ENCODE measurements at regions not wholly inside any gene's neighbourhood (a gene's known extent, or its start where the extent isn't known, plus 50 kb on each side); places are given as distances from the start of the nearest gene placed in this dataset.

DNA sequence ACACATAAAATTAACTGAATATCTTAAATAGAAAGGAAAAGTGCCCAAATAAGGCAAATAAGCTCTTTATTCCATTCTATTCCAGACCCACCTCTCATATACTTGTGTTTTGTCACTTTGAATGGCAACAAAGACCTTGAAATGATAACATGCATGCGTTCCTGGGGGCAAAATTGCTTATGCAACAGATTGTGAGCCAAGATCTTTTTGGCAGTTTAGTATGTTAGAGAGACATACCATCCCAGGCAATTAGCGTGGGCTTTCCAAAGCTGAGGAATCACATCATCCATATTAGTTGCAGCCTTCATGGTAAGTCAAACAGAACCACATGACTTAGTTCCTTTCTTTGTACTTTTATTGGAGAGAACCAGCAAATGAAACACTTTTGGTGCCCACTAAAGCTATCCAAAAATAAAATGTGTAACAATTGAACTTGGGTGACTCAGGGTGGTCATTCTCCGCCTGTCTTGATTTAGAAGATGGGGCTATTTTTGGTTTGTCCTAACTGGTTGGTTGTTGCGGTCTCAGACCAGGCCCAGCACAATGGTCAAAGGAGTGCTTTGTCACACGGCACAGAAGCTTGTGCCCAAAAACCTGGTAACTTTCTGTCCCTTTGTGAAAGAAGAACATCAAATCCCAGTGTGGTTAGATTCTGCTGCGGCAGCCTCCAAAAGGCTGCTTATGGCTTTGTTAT, 68.7 kb upstream of the ATF3 start:
- no peak overlapping the region for H3K4me3 ChIP-seq
- no peaks in the 10 kb centered on the region for H3K4me1 ChIP-seq
- peaks cover 0 to 13% (median 0%) of the 10 kb centered on the region in 3 donors for H3K9me3 ChIP-seq
- TF ChIP-seq EP300 (IDR thresholded peaks at IDR 0.05), result no peak
- TF ChIP-seq, protein P1, sequence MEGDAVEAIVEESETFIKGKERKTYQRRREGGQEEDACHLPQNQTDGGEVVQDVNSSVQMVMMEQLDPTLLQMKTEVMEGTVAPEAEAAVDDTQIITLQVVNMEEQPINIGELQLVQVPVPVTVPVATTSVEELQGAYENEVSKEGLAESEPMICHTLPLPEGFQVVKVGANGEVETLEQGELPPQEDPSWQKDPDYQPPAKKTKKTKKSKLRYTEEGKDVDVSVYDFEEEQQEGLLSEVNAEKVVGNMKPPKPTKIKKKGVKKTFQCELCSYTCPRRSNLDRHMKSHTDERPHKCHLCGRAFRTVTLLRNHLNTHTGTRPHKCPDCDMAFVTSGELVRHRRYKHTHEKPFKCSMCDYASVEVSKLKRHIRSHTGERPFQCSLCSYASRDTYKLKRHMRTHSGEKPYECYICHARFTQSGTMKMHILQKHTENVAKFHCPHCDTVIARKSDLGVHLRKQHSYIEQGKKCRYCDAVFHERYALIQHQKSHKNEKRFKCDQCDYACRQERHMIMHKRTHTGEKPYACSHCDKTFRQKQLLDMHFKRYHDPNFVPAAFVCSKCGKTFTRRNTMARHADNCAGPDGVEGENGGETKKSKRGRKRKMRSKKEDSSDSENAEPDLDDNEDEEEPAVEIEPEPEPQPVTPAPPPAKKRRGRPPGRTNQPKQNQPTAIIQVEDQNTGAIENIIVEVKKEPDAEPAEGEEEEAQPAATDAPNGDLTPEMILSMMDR (IDR thresholded peaks at IDR 0.05), result no peak
- no peaks in the 10 kb centered on the region for H3K27me3 ChIP-seq
- no peaks in the 10 kb centered on the region for H3K36me3 ChIP-seq
- 66 to 83% methylated on average over 4 to 6 of the region's 6 CpGs for WGBS, 2 donors (ENCODE audit: low coverage in 1 of 2)
- H3K27ac ChIP-seq, result no peak overlapping the region
- no peak for ATAC-seq

DNA sequence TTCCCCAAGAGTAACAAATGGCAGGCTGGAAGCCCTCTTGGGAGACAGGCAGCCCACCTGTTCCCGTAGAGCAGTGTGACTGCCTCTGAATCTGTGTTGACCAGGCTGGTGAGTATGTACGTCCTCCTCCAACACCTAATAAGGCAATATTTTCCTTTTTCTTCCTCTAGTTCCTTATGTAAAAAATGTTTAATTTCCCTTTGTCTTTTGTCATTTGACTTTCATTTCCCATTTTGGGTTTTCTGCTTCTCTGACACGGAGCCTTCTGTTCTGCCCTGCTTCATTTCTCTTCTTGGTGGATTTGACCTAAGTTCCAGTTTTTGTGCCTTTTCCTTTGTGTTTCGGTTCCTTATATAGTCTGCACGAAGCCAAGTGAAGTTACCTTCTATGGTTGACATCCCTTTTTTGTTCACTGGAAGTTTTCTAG, 65.8 kb upstream of the ATF3 start:
- Histone ChIP-seq H3K4me1 (no peaks in the 10 kb centered on the region), H3K27me3 (no peaks in the 10 kb centered on the region), H3K4me3 (no peak overlapping the region), H3K9me3 (peaks cover 0 to 5% (median 0%) of the 10 kb centered on the region in 3 donors), H3K27ac (no peak overlapping the region), H3K36me3 (no peaks in the 10 kb centered on the region)
- 58 to 71% methylated on average over 5 of the region's 5 CpGs for WGBS, 2 donors (ENCODE audit: low coverage in 1 of 2)
- TF ChIP-seq POLR2AphosphoS5 (IDR thresholded peaks at IDR 0.05) (no peak), EP300 (IDR thresholded peaks at IDR 0.05) (no peak), POLR2A (IDR thresholded peaks at IDR 0.05) (no peak)
- TF ChIP-seq, protein P1 (IDR thresholded peaks at IDR 0.05), result no peak
- ATAC-seq, result peak; percentile 46

DNA sequence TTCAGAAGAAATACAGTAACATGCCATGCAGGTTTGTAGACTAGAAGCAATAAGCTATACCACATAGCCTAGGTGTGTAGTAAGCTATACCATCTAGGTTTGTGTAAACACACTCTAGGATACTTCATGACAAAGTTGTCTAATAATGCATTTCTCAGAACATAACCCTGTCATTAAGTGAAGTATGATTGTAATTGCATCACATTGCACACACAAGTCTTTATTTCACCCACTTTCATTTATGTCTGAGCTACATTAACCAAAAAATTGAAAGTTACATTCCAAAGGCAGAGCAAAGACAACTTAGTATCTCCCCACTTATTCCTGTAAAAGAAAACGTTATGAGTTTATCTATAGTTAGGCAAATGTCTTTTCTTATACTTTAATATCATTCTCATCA, 64.5 kb upstream of the ATF3 start:
- Histone ChIP-seq H3K4me1 (no peaks in the 10 kb centered on the region), H3K4me3 (no peak overlapping the region), H3K27me3 (no peaks in the 10 kb centered on the region), H3K27ac (no peak overlapping the region), H3K36me3 (no peaks in the 10 kb centered on the region), H3K9me3 (no peaks in the 10 kb centered on the region)
- WGBS, 2 donors (ENCODE audit: low coverage in 1 of 2), result 33% methylated on average over 1 of the region's 1 CpG; no CpG with 5 or more reads in 1 of the 2 donors
- no peak for TF ChIP-seq POLR2A (IDR thresholded peaks at IDR 0.05)
- TF ChIP-seq, protein P1 (IDR thresholded peaks at IDR 0.05), result no peak
- TF ChIP-seq POLR2AphosphoS5 (IDR thresholded peaks at IDR 0.05), result no peak
- TF ChIP-seq EP300 (IDR thresholded peaks at IDR 0.05), result no peak
- no peak for ATAC-seq

DNA sequence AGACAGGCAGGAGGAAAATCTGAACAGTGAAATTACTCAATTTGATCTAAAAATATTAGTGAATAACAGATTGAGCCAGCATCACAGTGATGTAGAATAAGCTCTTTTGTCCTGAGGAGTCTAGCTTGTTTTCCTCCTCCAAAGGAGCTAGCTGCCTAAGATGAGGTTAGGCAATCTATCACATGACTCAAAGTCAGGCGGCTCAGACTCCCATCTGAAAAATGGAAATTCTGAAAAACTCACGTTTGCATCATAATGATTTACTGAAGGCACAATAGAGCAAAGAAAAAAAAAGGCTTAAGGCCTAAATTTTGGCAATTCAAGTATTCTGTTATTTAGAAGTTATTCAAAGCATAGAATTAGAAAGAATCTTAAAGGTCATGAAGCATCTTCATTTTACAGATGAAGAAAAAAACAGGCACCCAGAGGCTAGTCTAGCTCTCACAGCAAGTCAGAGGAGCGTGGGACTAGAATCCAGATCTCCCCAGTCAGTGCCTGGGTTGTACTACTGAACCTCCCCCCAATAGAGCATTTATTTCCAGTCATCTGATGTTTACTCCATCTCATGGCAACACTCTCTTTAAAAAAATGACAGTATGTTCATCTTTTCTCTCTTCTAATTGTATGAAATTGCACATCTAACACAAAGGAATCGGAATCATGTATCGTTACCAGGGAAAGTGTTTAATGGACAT, 62.5 kb upstream of the ATF3 start:
- H3K27ac ChIP-seq, result peak overlapping the region in 3 of 4 donors; percentile 52 to 64 (median 53)
- H3K27me3 ChIP-seq, result no peaks in the 10 kb centered on the region
- TF ChIP-seq POLR2AphosphoS5 (IDR thresholded peaks at IDR 0.05), result peak; percentile 55
- no peak for TF ChIP-seq EP300 (IDR thresholded peaks at IDR 0.05)
- TF ChIP-seq POLR2A (IDR thresholded peaks at IDR 0.05), result no peak
- no peaks in the 10 kb centered on the region for H3K36me3 ChIP-seq
- peak; percentile 93 for ATAC-seq
- no peaks in the 10 kb centered on the region for H3K4me1 ChIP-seq
- 69 to 72% methylated on average over 5 of the region's 5 CpGs for WGBS, 2 donors (ENCODE audit: low coverage in 1 of 2)
- H3K4me3 ChIP-seq, result no peak overlapping the region
- no peaks in the 10 kb centered on the region for H3K9me3 ChIP-seq

DNA sequence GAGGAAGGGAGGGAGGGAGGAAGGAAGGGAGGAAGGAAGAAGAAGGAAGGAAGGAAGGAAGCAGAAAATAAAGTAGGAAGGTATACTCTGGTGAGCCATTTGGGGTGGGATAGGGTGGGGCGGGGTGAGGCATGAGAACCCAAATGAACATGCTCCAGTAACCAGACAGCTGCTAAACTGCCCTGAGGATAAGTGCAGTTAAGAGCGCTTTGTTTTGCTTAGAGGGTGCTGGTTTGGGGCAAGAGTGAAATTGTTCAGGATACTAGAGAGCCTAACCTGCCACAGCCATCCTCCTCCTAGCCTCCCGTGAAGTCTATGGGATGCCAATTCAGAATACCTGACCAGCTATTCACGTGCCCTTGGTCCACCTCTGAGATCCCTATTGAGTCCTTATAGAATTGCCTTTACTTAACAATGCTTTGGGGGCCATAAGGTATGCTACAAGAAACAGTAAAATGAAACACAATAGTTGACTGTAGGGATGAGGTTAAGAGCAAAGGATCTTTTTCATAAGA, 59.0 kb upstream of the ATF3 start:
- Histone ChIP-seq H3K4me1 (no peaks in the 10 kb centered on the region), H3K9me3 (no peaks in the 10 kb centered on the region), H3K36me3 (no peaks in the 10 kb centered on the region), H3K4me3 (no peak overlapping the region), H3K27me3 (no peaks in the 10 kb centered on the region), H3K27ac (no peak overlapping the region)
- TF ChIP-seq EP300 (IDR thresholded peaks at IDR 0.05) (no peak), POLR2A (IDR thresholded peaks at IDR 0.05) (no peak), POLR2AphosphoS5 (IDR thresholded peaks at IDR 0.05) (no peak)
- TF ChIP-seq, protein P1 (IDR thresholded peaks at IDR 0.05), result no peak
- 70 to 88% methylated on average over 2 to 4 of the region's 4 CpGs for WGBS, 2 donors (ENCODE audit: low coverage in 1 of 2)
- no peak for ATAC-seq

Measured in gastroesophageal sphincter (tissue), 4 donors.